ENCODE measurements at regions not wholly inside any gene's neighbourhood (a gene's known extent, or its start where the extent isn't known, plus 50 kb on each side); places are given as distances from the start of the nearest gene placed in this dataset.

- no peak for TF ChIP-seq ZZZ3 (IDR thresholded peaks at IDR 0.05; ENCODE audit: control insufficient read depth, insufficient read length, low read depth)
- TF ChIP-seq CTCF (IDR thresholded peaks at IDR 0.05 in 2 of 3, conservative IDR thresholded peaks at IDR 0.05 in 1 of 3; ENCODE audit: control insufficient read depth in 2 of 3, extremely low read depth in 1 of 3, insufficient read depth in 1 of 3, low read depth in 3 of 3, low read length in 3 of 3), result no peak
- TF ChIP-seq, protein P1, sequence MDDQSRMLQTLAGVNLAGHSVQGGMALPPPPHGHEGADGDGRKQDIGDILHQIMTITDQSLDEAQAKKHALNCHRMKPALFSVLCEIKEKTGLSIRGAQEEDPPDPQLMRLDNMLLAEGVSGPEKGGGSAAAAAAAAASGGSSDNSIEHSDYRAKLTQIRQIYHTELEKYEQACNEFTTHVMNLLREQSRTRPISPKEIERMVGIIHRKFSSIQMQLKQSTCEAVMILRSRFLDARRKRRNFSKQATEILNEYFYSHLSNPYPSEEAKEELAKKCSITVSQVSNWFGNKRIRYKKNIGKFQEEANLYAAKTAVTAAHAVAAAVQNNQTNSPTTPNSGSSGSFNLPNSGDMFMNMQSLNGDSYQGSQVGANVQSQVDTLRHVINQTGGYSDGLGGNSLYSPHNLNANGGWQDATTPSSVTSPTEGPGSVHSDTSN (IDR thresholded peaks at IDR 0.05; ENCODE audit: insufficient replicate concordance, low read depth, low read length), result no peak
- TF ChIP-seq YY1 (IDR thresholded peaks at IDR 0.05; ENCODE audit: low read depth, low read length), result no peak
- no peak for TF ChIP-seq ZNF207 (IDR thresholded peaks at IDR 0.05; ENCODE audit: borderline replicate concordance)
These were observed 1244.8 kb downstream of the EPHA7 start for GRCh38 chr6:92174398-92175073.

Data from GM12878 (cell line).